ENCODE measurements at regions not wholly inside any gene's neighbourhood (a gene's known extent, or its start where the extent isn't known, plus 50 kb on each side); places are given as distances from the start of the nearest gene placed in this dataset.

- H3K4me1 ChIP-seq, result peaks cover 0 to 44% (median 0%) of the 10 kb centered on the region in 9 donors
- H3K9me3 ChIP-seq, result no peaks in the 10 kb centered on the region
- ATAC-seq (peak in 3 of 8 donors; percentile 31 to 67 (median 41)), DNase-seq (no peak)
- H3K27me3 ChIP-seq, result no peaks in the 10 kb centered on the region
- peak overlapping the region in 1 of 10 donors; percentile 89 for H3K27ac ChIP-seq
- intact Hi-C loops (cut with DNase I), result no loop called here
- 62 to 70% methylated on average over 4 of the region's 4 CpGs for WGBS, 2 donors
- H3K4me3 ChIP-seq, result no peak overlapping the region
- no peaks in the 10 kb centered on the region for H3K36me3 ChIP-seq
- no peak for TF ChIP-seq CTCF (IDR thresholded peaks at IDR 0.05)
Observed at GRCh38 chr1:219463636-219464035, 149.3 kb downstream of the ZC3H11B start.

GRCh38 chr1:219461981-219462400, 150.9 kb downstream of the ZC3H11B start:
- Histone ChIP-seq H3K4me3 (no peak overlapping the region), H3K4me1 (peaks cover 0 to 51% (median 0%) of the 10 kb centered on the region in 9 donors), H3K36me3 (no peaks in the 10 kb centered on the region), H3K27ac (peak overlapping the region in 3 of 10 donors; percentile 32 to 89 (median 37)), H3K9me3 (no peaks in the 10 kb centered on the region), H3K27me3 (no peaks in the 10 kb centered on the region)
- ATAC-seq (peak in 1 of 8 donors; percentile 39), DNase-seq (no peak)
- WGBS, 2 donors, result 75 to 84% methylated on average over 1 of the region's 1 CpG
- no peak for TF ChIP-seq CTCF (IDR thresholded peaks at IDR 0.05)
- intact Hi-C loops (cut with DNase I), result no loop called here

- intact Hi-C loops (cut with DNase I), result no loop called here
- ATAC-seq (peak in 6 of 8 donors; percentile 35 to 66 (median 55)), DNase-seq (no peak)
- Histone ChIP-seq H3K4me3 (no peak overlapping the region), H3K36me3 (no peaks in the 10 kb centered on the region), H3K27ac (peak overlapping the region in 5 of 10 donors; percentile 1 to 89 (median 32)), H3K4me1 (peaks cover 0 to 51% (median 0%) of the 10 kb centered on the region in 9 donors), H3K9me3 (no peaks in the 10 kb centered on the region), H3K27me3 (no peaks in the 10 kb centered on the region)
- 57 to 68% methylated on average over 11 of the region's 11 CpGs for WGBS, 2 donors
- no peak for TF ChIP-seq CTCF (IDR thresholded peaks at IDR 0.05)
Observed at GRCh38 chr1:219460896-219461815, 151.7 kb downstream of the ZC3H11B start.

GRCh38 chr1:219460081-219460895, 152.6 kb downstream of the ZC3H11B start:
- intact Hi-C loops (cut with DNase I), result no loop called here
- Histone ChIP-seq H3K27ac (peak overlapping the region in 3 of 10 donors; percentile 1 to 89 (median 15)), H3K4me3 (no peak overlapping the region), H3K4me1 (peaks cover 0 to 51% (median 0%) of the 10 kb centered on the region in 9 donors), H3K27me3 (no peaks in the 10 kb centered on the region), H3K36me3 (no peaks in the 10 kb centered on the region), H3K9me3 (no peaks in the 10 kb centered on the region)
- ATAC-seq (no peak), DNase-seq (no peak)
- 87 to 89% methylated on average over 2 of the region's 2 CpGs for WGBS, 2 donors
- no peak for TF ChIP-seq CTCF (IDR thresholded peaks at IDR 0.05)
